ENCODE measurements at regions not wholly inside any gene's neighbourhood (a gene's known extent, or its start where the extent isn't known, plus 50 kb on each side); places are given as distances from the start of the nearest gene placed in this dataset.

- H3K9me3 ChIP-seq (replicated peaks in 1 of 3): no peaks in the 10 kb centered on the region
- H3K27me3 ChIP-seq: peaks cover 3% of the 10 kb centered on the region
- no peak overlapping the region for H3K4me3 ChIP-seq
- WGBS, 4 donors: 85 to 90% (median 87%) methylated on average over 5 of the region's 5 CpGs
- H3K4me1 ChIP-seq (replicated peaks in 1 of 2): no peaks in the 10 kb centered on the region
- intact Hi-C loops (cut with DNase I): no loop called here
- TF ChIP-seq POLR2A (IDR thresholded peaks at IDR 0.05): no peak
- no peak for TF ChIP-seq CTCF (IDR thresholded peaks at IDR 0.05)
- no peak for DNase-seq
- no peaks in the 10 kb centered on the region for H3K36me3 ChIP-seq (replicated peaks in 1 of 2)
- H3K27ac ChIP-seq: no peak overlapping the region
Measured at GRCh38 chr1:116185161-116185701, 74.0 kb downstream of the MAB21L3 start.

GRCh38 chr1:116189481-116189880, 78.3 kb downstream of the MAB21L3 start:
- Histone ChIP-seq H3K27ac (no peak overlapping the region), H3K9me3 (replicated peaks in 1 of 3) (no peaks in the 10 kb centered on the region), H3K27me3 (peaks cover 3% of the 10 kb centered on the region), H3K36me3 (replicated peaks in 1 of 2) (no peaks in the 10 kb centered on the region), H3K4me1 (replicated peaks in 1 of 2) (no peaks in the 10 kb centered on the region), H3K4me3 (no peak overlapping the region)
- 76 to 83% (median 82%) methylated on average over 3 of the region's 3 CpGs for WGBS, 4 donors
- DNase-seq: no peak
- TF ChIP-seq CTCF (IDR thresholded peaks at IDR 0.05) (no peak), POLR2A (IDR thresholded peaks at IDR 0.05) (no peak)
- intact Hi-C loops (cut with DNase I): no loop called here

GRCh38 chr1:116191294-116191693, 80.1 kb downstream of the MAB21L3 start:
- TF ChIP-seq CTCF (IDR thresholded peaks at IDR 0.05) (no peak), POLR2A (IDR thresholded peaks at IDR 0.05) (no peak)
- Histone ChIP-seq H3K9me3 (replicated peaks in 1 of 3) (no peaks in the 10 kb centered on the region), H3K27me3 (peaks cover 3% of the 10 kb centered on the region), H3K4me1 (replicated peaks in 1 of 2) (no peaks in the 10 kb centered on the region), H3K36me3 (replicated peaks in 1 of 2) (no peaks in the 10 kb centered on the region), H3K27ac (no peak overlapping the region), H3K4me3 (no peak overlapping the region)
- DNase-seq: no peak
- WGBS, 4 donors: 79 to 94% (median 89%) methylated on average over 2 of the region's 2 CpGs
- intact Hi-C loops (cut with DNase I): no loop called here

- no peak for DNase-seq
- Histone ChIP-seq H3K27me3 (peaks cover 3% of the 10 kb centered on the region), H3K4me1 (replicated peaks in 1 of 2) (no peaks in the 10 kb centered on the region), H3K4me3 (no peak overlapping the region), H3K36me3 (replicated peaks in 1 of 2) (no peaks in the 10 kb centered on the region), H3K9me3 (replicated peaks in 1 of 3) (no peaks in the 10 kb centered on the region), H3K27ac (no peak overlapping the region)
- intact Hi-C loops (cut with DNase I): no loop called here
- 89 to 98% (median 93%) methylated on average over 2 of the region's 2 CpGs for WGBS, 4 donors
- TF ChIP-seq CTCF (IDR thresholded peaks at IDR 0.05): no peak
- no peak for TF ChIP-seq POLR2A (IDR thresholded peaks at IDR 0.05)
Measured at GRCh38 chr1:116193768-116194167, 82.6 kb downstream of the MAB21L3 start.
